ENCODE measurements at regions not wholly inside any gene's neighbourhood (a gene's known extent, or its start where the extent isn't known, plus 50 kb on each side); places are given as distances from the start of the nearest gene placed in this dataset.

GRCh38 chr5:143581649-143582048 is 178.2 kb upstream of the NR3C1 start:
- DNase-seq: no peak

- DNase-seq: no peak
These were observed 177.7 kb upstream of the NR3C1 start for GRCh38 chr5:143581147-143581546.

- DNase-seq: no peak
These were observed 173.4 kb upstream of the NR3C1 start for GRCh38 chr5:143576711-143577484.

GRCh38 chr5:143575286-143575685 is 171.8 kb upstream of the NR3C1 start:
- no peak for DNase-seq

GRCh38 chr5:143574236-143574635 is 170.8 kb upstream of the NR3C1 start:
- no peak for DNase-seq

- no peak for DNase-seq
These were observed 170.2 kb upstream of the NR3C1 start for GRCh38 chr5:143573568-143574170.

- no peak for DNase-seq
These were observed 169.2 kb upstream of the NR3C1 start for GRCh38 chr5:143572671-143573070.

- no peak for DNase-seq
These were observed 168.4 kb upstream of the NR3C1 start for GRCh38 chr5:143571642-143572624.

- no peak for DNase-seq
These were observed 167.5 kb upstream of the NR3C1 start for GRCh38 chr5:143570989-143571388.

GRCh38 chr5:143569722-143570567 is 166.5 kb upstream of the NR3C1 start:
- DNase-seq: no peak

GRCh38 chr5:143569213-143569701 is 165.8 kb upstream of the NR3C1 start:
- no peak for DNase-seq

- DNase-seq: no peak
These were observed 164.4 kb upstream of the NR3C1 start for GRCh38 chr5:143567583-143568504.

GRCh38 chr5:143566139-143566538 is 162.7 kb upstream of the NR3C1 start:
- DNase-seq: no peak

- DNase-seq: no peak
These were observed 160.9 kb upstream of the NR3C1 start for GRCh38 chr5:143564417-143564816.

GRCh38 chr5:143562935-143563334 is 159.4 kb upstream of the NR3C1 start:
- no peak for DNase-seq

- DNase-seq: no peak
These were observed 157.7 kb upstream of the NR3C1 start for GRCh38 chr5:143561219-143561618.

- DNase-seq: no peak
These were observed 156.9 kb upstream of the NR3C1 start for GRCh38 chr5:143560378-143560777.

GRCh38 chr5:143559586-143560109 is 156.2 kb upstream of the NR3C1 start:
- DNase-seq: no peak

GRCh38 chr5:143558048-143558447 is 154.6 kb upstream of the NR3C1 start:
- no peak for DNase-seq

GRCh38 chr5:143557061-143557818 is 153.8 kb upstream of the NR3C1 start:
- DNase-seq: no peak

All from NCI-H82 (cell line).